Colonic mucosa (tissue), 4 donors: ENCODE measurements at regions not wholly inside any gene's neighbourhood (a gene's known extent, or its start where the extent isn't known, plus 50 kb on each side); places are given as distances from the start of the nearest gene placed in this dataset.

Experiments
- DNase-seq: peaks from one replicate; pipeline ENCODE4 v3.0.0-alpha.2; 2020
- H3K27ac ChIP-seq: fragments of 200-600 bp; one replicate; pipeline ENCODE4 v1.8.0; 2021
- H3K27me3 ChIP-seq: fragments of 200-600 bp; one replicate; pipeline ENCODE4 v1.8.0; 2021
- H3K36me3 ChIP-seq: fragments of 200-600 bp; one replicate; pipeline ENCODE4 v1.8.0; 2021
- H3K4me1 ChIP-seq: fragments of 200-600 bp; one replicate; pipeline ENCODE4 v1.8.0; 2021; ENCODE audit warnings: mild to moderate bottlenecking
- H3K4me3 ChIP-seq: fragments of 200-600 bp; one replicate; pipeline ENCODE4 v1.8.0; 2021
- H3K9ac ChIP-seq, 2 donors: one replicate each; pipeline ENCODE4 v1.7.0; 2013; ENCODE audit warnings: control low read depth in 2 of 2, low read depth in 2 of 2, low read length in 2 of 2
- H3K9me3 ChIP-seq: fragments of 200-600 bp; one replicate; pipeline ENCODE4 v1.8.0; 2021
- CTCF ChIP-seq: fragments of 200-600 bp; IDR thresholded peaks from one replicate; pipeline ENCODE4 v1.8.0; 2022; ENCODE audit warnings: antibody characterized with exemption, mild to moderate bottlenecking
- intact Hi-C: fragments of 100-400 bp; cut with DNase I; formaldehyde crosslinking; loops from one replicate; pipeline ENCODE4 v1.14.1; 2022
- donor health status: healthy.
- donor health status: DM: no; HTN: no; CAD: no.
- donor health status: DM: no; HTN: no; CAD: no.

- DNase-seq, result no peak
- Histone ChIP-seq H3K27me3 (no peaks in the 10 kb centered on the region), H3K9me3 (no peaks in the 10 kb centered on the region), H3K27ac (no peak overlapping the region), H3K9ac (no peak overlapping the region), H3K36me3 (no peaks in the 10 kb centered on the region), H3K4me3 (no peak overlapping the region), H3K4me1 (no peaks in the 10 kb centered on the region)
- TF ChIP-seq CTCF, result no peak
- intact Hi-C loops, result no loop called here
Measured at GRCh38 chr1:48164571-48164970, 57.9 kb upstream of the SLC5A9 start.

GRCh38 chr1:48160486-48161132 lies 61.9 kb upstream of the SLC5A9 start:
- no peak for DNase-seq
- Histone ChIP-seq H3K4me3 (no peak overlapping the region), H3K27ac (no peak overlapping the region), H3K4me1 (no peaks in the 10 kb centered on the region), H3K27me3 (no peaks in the 10 kb centered on the region), H3K9ac (no peak overlapping the region), H3K9me3 (no peaks in the 10 kb centered on the region), H3K36me3 (no peaks in the 10 kb centered on the region)
- intact Hi-C loops, result no loop called here
- no peak for TF ChIP-seq CTCF

- Histone ChIP-seq H3K9ac (no peak overlapping the region), H3K27me3 (no peaks in the 10 kb centered on the region), H3K9me3 (no peaks in the 10 kb centered on the region), H3K4me1 (no peaks in the 10 kb centered on the region), H3K36me3 (no peaks in the 10 kb centered on the region), H3K27ac (no peak overlapping the region), H3K4me3 (no peak overlapping the region)
- DNase-seq, result no peak
- intact Hi-C loops, result no loop called here
- TF ChIP-seq CTCF, result no peak
Measured at GRCh38 chr1:48139275-48139674, 83.2 kb upstream of the SLC5A9 start.

- Histone ChIP-seq H3K36me3 (no peaks in the 10 kb centered on the region), H3K27ac (no peak overlapping the region), H3K4me3 (no peak overlapping the region), H3K4me1 (no peaks in the 10 kb centered on the region), H3K9me3 (no peaks in the 10 kb centered on the region), H3K9ac (no peak overlapping the region), H3K27me3 (no peaks in the 10 kb centered on the region)
- no peak for TF ChIP-seq CTCF
- intact Hi-C loops, result no loop called here
- no peak for DNase-seq
Measured at GRCh38 chr1:48127735-48128685, 94.5 kb upstream of the SLC5A9 start.

- DNase-seq, result no peak
- Histone ChIP-seq H3K27me3 (no peaks in the 10 kb centered on the region), H3K4me3 (no peak overlapping the region), H3K36me3 (no peaks in the 10 kb centered on the region), H3K4me1 (no peaks in the 10 kb centered on the region), H3K9me3 (no peaks in the 10 kb centered on the region), H3K27ac (no peak overlapping the region), H3K9ac (no peak overlapping the region)
- no peak for TF ChIP-seq CTCF
- intact Hi-C loops, result no loop called here
Measured at GRCh38 chr1:48123647-48124046, 98.9 kb upstream of the SLC5A9 start.
